ENCODE measurements at regions not wholly inside any gene's neighbourhood (a gene's known extent, or its start where the extent isn't known, plus 50 kb on each side); places are given as distances from the start of the nearest gene placed in this dataset.

GRCh38 chr20:52081791-52082190 is 109.8 kb downstream of the ZFP64 start:
- Mint-ChIP-seq H3K4me3 (ENCODE audit: low read depth) (no peak overlapping the region), H3K27me3 (no peaks in the 10 kb centered on the region), H3K4me1 (ENCODE audit: low read depth) (peaks cover 13% of the 10 kb centered on the region), H3K36me3 (ENCODE audit: insufficient read depth) (peaks cover 12% of the 10 kb centered on the region), H3K9me3 (ENCODE audit: low read depth) (peaks cover 1% of the 10 kb centered on the region), H3K27ac (no peak overlapping the region)
- no peak for DNase-seq (ENCODE audit: low spot score, unreplicated experiment)
- no peak for TF ChIP-seq CTCF (IDR thresholded peaks at IDR 0.05; ENCODE audit: unreplicated experiment)

- Mint-ChIP-seq H3K4me3 (ENCODE audit: low read depth) (no peak overlapping the region), H3K27me3 (no peaks in the 10 kb centered on the region), H3K9me3 (ENCODE audit: low read depth) (no peaks in the 10 kb centered on the region), H3K36me3 (ENCODE audit: insufficient read depth) (peaks cover 8% of the 10 kb centered on the region), H3K4me1 (ENCODE audit: low read depth) (peaks cover 13% of the 10 kb centered on the region), H3K27ac (no peak overlapping the region)
- no peak for DNase-seq (ENCODE audit: low spot score, unreplicated experiment)
- TF ChIP-seq CTCF (IDR thresholded peaks at IDR 0.05; ENCODE audit: unreplicated experiment), result no peak
Observed at GRCh38 chr20:52081066-52081465, 110.5 kb downstream of the ZFP64 start.

- Mint-ChIP-seq H3K4me3 (ENCODE audit: low read depth) (no peak overlapping the region), H3K36me3 (ENCODE audit: insufficient read depth) (no peaks in the 10 kb centered on the region), H3K4me1 (ENCODE audit: low read depth) (peaks cover 10% of the 10 kb centered on the region), H3K27ac (no peak overlapping the region), H3K27me3 (no peaks in the 10 kb centered on the region), H3K9me3 (ENCODE audit: low read depth) (no peaks in the 10 kb centered on the region)
- no peak for DNase-seq (ENCODE audit: low spot score, unreplicated experiment)
- TF ChIP-seq CTCF (IDR thresholded peaks at IDR 0.05; ENCODE audit: unreplicated experiment), result no peak
Observed at GRCh38 chr20:52078289-52078688, 113.3 kb downstream of the ZFP64 start.

GRCh38 chr20:52076164-52076563 is 115.4 kb downstream of the ZFP64 start:
- Mint-ChIP-seq H3K27ac (no peak overlapping the region), H3K36me3 (ENCODE audit: insufficient read depth) (peaks cover 2% of the 10 kb centered on the region), H3K27me3 (no peaks in the 10 kb centered on the region), H3K4me1 (ENCODE audit: low read depth) (no peaks in the 10 kb centered on the region), H3K9me3 (ENCODE audit: low read depth) (no peaks in the 10 kb centered on the region), H3K4me3 (ENCODE audit: low read depth) (no peak overlapping the region)
- no peak for DNase-seq (ENCODE audit: low spot score, unreplicated experiment)
- no peak for TF ChIP-seq CTCF (IDR thresholded peaks at IDR 0.05; ENCODE audit: unreplicated experiment)

GRCh38 chr20:52075400-52075799 is 116.2 kb downstream of the ZFP64 start:
- TF ChIP-seq CTCF (IDR thresholded peaks at IDR 0.05; ENCODE audit: unreplicated experiment), result no peak
- DNase-seq (ENCODE audit: low spot score, unreplicated experiment), result no peak
- Mint-ChIP-seq H3K4me1 (ENCODE audit: low read depth) (no peaks in the 10 kb centered on the region), H3K4me3 (ENCODE audit: low read depth) (no peak overlapping the region), H3K27ac (no peak overlapping the region), H3K36me3 (ENCODE audit: insufficient read depth) (peaks cover 2% of the 10 kb centered on the region), H3K9me3 (ENCODE audit: low read depth) (no peaks in the 10 kb centered on the region), H3K27me3 (no peaks in the 10 kb centered on the region)
